HuH-7 (cell line): ENCODE measurements at regions not wholly inside any gene's neighbourhood (a gene's known extent, or its start where the extent isn't known, plus 50 kb on each side); places are given as distances from the start of the nearest gene placed in this dataset.
"Not testable (repeated sequence)": the region's sequence is repeated elsewhere in the genome, so short reads cannot be mapped to it uniquely, and the experiment has no call there.

ENCODE experiments used
- DNase-seq: peaks from one replicate; pipeline ENCODE4 v3.0.0; 2011; ENCODE audit warnings: low spot score

DNA sequence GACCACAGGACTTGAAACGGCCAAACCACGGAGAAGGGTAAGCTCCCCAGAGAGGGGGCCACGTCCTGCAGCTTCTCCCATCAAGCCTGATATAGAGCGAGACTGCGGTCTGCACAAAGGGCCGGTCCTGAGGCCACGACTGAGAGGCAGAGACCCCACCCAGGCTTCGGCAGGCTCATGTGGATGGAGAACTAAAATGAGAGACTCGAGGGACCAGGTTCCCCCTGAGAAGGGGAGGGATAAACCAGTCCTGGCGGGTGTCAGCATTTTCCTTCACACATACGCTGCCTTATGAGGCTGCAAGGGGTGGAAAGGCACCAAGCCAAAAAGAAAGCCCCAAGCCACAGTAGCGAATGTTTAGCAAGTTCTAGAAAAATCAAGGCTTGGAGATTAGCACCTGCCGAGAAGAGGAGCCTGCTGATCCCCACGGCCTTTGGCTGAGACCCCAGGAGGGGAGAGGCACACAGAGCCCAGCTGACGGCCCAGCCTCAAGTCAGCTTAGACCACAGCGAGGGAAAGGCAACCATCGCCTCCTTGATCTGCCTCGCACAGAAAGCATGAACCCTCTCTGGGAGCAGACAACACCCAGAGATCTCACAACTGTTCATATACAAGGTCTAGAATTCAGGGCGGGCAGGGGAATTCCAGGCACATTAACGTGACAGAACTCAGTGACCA, 92.6 kb upstream of the RNF32 start:
- DNase-seq, result no peak

DNA sequence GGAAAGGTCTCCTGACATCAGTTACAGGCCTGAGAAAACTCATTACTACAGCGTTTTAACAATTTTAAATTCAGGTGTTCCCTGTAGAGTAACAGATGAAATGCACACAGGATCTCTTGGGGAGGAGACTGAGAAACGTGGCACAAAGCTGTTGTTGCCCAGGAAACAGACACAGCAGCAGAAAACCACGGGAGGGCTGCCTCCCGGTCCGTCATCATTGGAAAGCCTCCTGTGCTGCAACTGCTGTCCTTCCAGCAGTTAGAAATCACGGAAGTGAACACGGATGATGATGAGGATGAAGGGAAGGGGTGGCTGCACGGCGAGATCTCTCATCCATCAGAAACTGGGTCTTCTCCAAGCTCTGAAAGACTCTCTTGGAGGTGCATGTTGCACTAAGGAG, 94.6 kb upstream of the RNF32 start:
- DNase-seq, result no peak

DNA sequence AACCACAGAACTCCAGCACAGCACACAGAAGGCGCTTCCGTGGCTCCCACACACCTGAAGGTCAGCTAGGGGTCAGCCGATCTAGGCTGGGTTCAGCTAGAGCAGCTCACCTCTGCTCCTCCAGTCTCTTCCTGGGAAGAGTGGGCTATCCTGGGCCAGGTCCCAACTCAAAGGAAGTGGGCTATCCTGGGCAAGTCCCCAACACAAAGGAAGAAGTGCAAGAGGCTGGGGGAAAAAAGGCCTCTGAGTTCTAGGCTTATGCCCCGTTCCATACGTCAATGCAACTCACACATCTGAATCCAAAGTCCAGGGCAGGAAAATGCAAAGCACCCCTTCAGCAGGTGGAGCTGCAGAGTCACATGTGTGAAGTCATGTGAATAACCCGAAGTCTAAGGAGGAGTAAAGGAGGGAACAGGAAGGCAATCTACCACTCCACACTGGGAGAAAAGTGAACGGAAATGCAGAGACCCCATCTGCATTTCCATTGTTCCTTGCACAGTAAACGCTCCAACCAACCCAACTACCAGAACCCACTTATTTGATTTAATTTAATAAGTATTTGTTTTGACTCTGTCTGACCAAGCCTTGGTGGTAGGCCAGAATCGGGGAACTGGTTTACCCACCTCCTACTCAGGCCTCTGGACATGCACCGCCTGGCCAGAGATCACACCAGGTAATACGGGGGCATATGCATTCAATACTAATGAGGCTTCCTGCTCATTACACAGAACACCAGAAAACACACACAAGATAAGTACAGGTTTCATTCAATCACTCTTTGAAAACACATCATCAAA, 95.5 kb upstream of the RNF32 start:
- DNase-seq, result peak; percentile 52

- DNase-seq, result no peak
Observed at GRCh38 chr7:156543699-156544598, 96.6 kb upstream of the RNF32 start.

- DNase-seq, result no peak
Observed at GRCh38 chr7:156540619-156541165, 99.9 kb upstream of the RNF32 start.

- no peak for DNase-seq
Observed at GRCh38 chr7:156539999-156540398, 100.6 kb upstream of the RNF32 start.

GRCh38 chr7:156537006-156537405, 103.6 kb upstream of the RNF32 start:
- no peak for DNase-seq

DNA sequence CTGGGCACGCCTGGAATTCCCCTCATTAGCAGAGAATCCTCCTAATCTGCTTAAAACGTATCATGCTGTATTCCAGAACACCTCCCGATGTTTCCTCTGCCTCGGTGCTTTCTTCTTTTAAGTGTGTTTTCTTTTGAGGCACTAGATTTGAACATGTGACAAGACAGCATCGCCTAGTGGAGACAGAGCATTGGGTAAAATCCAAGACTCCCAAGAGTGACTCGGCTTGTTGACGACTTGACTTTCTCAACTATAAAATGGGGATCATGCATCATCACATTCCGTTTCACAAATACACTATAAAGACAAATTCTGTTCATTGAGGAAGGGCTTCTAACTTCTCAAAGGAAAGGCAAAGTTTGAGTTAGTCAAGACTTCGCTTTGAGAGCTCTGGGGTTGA, 105.6 kb upstream of the RNF32 start:
- DNase-seq, result no peak

GRCh38 chr7:156533964-156534363, 106.6 kb upstream of the RNF32 start:
- no peak for DNase-seq

DNA sequence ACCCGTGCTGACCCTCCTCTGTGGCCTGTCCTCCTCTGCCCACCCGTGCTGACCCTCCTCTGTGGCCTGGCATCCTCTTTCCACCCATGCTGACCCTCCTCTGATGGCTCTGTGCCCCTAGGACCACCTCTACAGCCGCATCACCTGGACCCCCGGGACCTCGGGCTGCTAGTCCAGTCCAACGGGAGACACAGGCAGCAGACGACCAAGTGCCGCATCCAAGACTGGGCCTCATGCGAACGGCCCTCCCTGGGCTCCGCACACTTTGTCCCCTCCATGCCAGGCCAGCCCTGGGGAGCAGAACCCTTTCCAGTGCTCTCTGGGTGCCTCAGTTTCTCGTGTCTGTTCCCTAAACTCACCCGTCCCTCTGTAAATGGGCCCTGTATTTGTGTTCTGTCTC, 107.2 kb upstream of the RNF32 start:
- no peak for DNase-seq

DNA sequence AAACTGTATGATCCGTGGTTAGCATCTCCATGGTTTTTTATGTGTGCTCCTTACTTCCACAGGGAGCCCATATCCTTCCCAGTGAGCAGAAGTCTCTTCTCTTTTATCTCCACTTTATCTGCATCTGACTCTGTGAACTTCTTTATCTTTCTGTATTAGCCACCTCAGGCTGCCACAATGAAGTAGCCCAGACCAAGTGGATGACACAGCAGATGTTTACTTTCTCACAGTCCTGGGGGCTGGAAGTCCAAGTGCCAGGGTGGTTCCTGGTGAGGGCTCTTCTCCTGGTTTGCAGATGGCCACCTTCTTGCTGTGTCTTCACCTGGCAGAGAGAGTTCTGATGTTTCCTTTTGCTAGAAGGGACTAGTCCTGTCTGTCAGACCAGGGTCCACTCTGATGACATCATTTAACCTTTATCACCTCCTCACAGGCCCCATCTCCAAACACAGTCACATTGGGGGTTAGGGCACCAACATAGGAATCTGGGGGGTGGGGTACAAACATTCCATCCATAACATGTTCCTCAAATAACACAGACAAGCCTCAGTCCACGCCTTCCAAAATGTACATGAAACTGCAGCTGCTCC, 108.5 kb upstream of the RNF32 start:
- DNase-seq, result no peak

DNA sequence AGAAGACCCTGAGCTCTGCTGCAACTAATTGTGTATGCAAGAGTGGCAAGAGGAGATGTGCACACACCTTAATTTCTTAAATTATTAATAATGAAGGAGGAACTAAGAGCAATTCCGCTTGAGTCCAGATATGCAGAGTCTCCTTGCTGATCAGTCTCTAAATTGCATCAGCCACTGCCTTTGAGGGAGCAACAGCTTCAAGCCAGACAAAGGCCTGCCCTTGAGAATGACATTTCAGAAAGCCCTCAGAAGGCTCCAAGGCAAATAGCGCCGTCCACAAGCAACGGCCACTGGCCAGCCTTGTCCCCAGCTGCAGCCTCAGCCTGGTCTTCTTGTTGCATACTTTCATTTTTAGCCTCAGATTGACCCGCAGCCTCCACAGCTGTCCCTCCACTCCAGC, 110.6 kb upstream of the RNF32 start:
- DNase-seq, result no peak

- DNase-seq, result no peak
Observed at GRCh38 chr7:156527458-156527890, 113.1 kb upstream of the RNF32 start.

DNA sequence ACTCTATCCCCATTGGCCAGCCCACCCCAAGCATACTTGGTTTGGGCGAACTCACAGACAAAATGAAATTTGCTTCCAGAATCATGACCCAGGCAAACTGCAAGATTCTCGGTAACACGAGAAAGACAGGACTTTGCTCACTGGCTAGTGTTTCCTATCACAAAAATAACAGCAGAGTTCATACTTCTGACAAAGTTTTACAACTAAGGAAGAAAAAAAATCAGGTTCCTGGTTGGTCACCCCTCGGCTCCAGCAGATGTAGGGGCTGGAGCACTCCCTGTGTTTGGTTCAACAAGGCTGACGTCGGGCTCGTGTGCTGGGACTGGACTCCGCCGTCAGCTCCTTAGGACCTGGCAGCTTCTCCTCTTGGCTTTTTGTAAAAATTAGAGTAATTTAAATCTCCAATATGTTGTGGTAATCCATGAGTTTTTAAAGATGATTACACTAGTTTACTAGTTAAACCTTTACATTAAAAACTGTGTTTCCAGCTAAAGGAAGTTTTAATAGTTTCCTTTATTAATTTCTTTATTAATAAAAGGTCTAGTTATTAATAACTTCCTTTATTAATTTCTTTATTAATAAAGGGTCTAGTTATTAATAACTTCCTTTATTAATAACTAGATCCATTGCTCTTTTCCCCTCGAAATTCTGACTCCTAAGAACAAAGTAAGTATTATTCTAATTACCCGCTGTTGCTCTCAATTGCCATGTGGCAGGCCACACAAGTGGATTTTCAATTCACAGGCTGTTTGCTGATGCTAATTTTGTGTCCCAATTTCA, 115.6 kb upstream of the RNF32 start:
- DNase-seq, result peak; percentile 39

DNA sequence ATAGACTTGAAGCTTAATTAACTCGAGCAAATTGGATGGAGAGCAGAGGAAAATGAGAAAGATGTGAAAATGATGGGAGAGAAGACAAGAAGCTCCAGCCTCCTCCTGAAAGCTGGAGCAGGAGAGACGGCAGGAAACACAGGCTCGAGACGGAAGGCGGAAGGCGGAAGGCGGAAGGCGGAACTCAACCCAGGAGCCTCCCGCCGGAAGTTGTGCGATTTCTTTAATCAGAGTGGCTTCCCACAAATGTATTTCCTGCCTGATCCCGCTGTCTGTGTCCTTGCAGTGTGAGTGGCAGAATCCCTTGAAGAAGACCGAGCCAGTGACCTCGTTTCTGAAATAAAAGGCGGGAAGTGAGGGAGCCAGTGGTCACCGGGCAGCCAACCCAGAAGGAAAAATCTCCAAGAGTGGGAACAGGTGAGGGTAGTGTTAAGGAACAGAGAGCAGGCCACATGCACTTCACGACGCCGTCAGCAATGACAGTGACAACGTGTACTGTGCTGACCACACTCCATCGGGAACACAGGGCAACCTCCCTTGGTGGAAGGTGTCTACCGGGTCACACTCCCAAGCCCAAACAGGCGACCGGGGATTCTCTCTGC, 117.0 kb upstream of the RNF32 start:
- no peak for DNase-seq

- no peak for DNase-seq
Observed at GRCh38 chr7:156522801-156523200, 117.8 kb upstream of the RNF32 start.

- no peak for DNase-seq
Observed at GRCh38 chr7:156519070-156519469, 121.5 kb upstream of the RNF32 start.

GRCh38 chr7:156518466-156518865, 122.1 kb upstream of the RNF32 start:
- DNase-seq, result no peak

DNA sequence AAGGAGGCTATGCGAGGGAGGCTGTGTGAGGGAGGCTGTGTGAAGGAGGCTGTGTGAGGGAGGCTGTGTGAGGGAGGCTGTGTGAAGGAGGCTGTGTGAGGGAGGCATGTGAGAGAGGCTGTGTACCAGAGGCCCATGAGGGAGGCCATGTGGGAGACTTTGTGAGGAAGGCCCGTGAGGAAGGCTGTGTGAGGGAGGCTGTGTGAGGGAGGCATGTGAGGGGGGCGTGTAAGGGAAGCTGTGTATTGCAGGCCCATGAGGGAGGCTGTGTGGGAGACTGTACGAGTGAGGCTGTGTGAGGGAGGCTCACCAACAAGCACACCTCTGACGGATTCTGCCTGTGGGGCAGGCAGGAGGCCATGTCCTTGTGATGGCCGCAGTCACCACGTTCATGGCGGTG, 122.7 kb upstream of the RNF32 start:
- DNase-seq, result not testable (repeated sequence)

- no peak for DNase-seq
Observed at GRCh38 chr7:156516791-156517378, 123.7 kb upstream of the RNF32 start.
